GM20000 (cell line): ENCODE measurements at regions not wholly inside any gene's neighbourhood (a gene's known extent, or its start where the extent isn't known, plus 50 kb on each side); places are given as distances from the start of the nearest gene placed in this dataset.
"Not testable (repeated sequence)": the region's sequence is repeated elsewhere in the genome, so short reads cannot be mapped to it uniquely, and the experiment has no call there.

Experiments used
- DNase-seq: peaks from one replicate; pipeline ENCODE4 v3.0.0; 2012; ENCODE audit warnings: low spot score
- CTCF ChIP-seq: IDR thresholded peaks from 2 replicates; pipeline ENCODE4 v1.5.1; 2012; ENCODE audit warnings: mild to moderate bottlenecking, control low read depth; ENCODE audit errors: extremely low read depth, missing control alignments

GRCh38 chr1:195740862-195741261 is 867.4 kb downstream of the KCNT2 start:
- TF ChIP-seq CTCF, result no peak
- no peak for DNase-seq

GRCh38 chr1:195738966-195739650 is 869.1 kb downstream of the KCNT2 start:
- no peak for DNase-seq
- no peak for TF ChIP-seq CTCF

GRCh38 chr1:195735140-195735539 is 873.1 kb downstream of the KCNT2 start:
- TF ChIP-seq CTCF, result no peak
- no peak for DNase-seq

- TF ChIP-seq CTCF, result peak; percentile 23
- DNase-seq, result no peak
These were observed 874.4 kb downstream of the KCNT2 start for GRCh38 chr1:195733826-195734225.

- TF ChIP-seq CTCF, result no peak
- no peak for DNase-seq
These were observed 874.8 kb downstream of the KCNT2 start for GRCh38 chr1:195733408-195733807.

GRCh38 chr1:195731385-195731784 is 876.9 kb downstream of the KCNT2 start:
- no peak for DNase-seq
- TF ChIP-seq CTCF, result no peak

GRCh38 chr1:195723796-195724194 is 884.4 kb downstream of the KCNT2 start:
- no peak for TF ChIP-seq CTCF
- DNase-seq, result no peak

- not testable (repeated sequence) for DNase-seq
These were observed 885.1 kb downstream of the KCNT2 start for GRCh38 chr1:195722852-195723795.

GRCh38 chr1:195722146-195722545 is 886.1 kb downstream of the KCNT2 start:
- not testable (repeated sequence) for DNase-seq
